Lung (tissue), 11 donors: ENCODE measurements at regions not wholly inside any gene's neighbourhood (a gene's known extent, or its start where the extent isn't known, plus 50 kb on each side); places are given as distances from the start of the nearest gene placed in this dataset.

Experiments used
- ATAC-seq: fragments of 200-7000 bp; cut with Tn5 transposase; one replicate; pipeline ENCODE4 v1.9.1; 2020; ENCODE audit warnings: moderate number of reproducible peaks; ENCODE audit not compliant: insufficient read depth, low FRiP score
- DNase-seq, 3 donors: peaks; one replicate each; pipeline ENCODE4 v3.0.0-alpha.2; 2013 to 2017
- H3K27ac ChIP-seq, 2 donors: one replicate each; pipeline ENCODE4 v1.5.1; 2013; ENCODE audit warnings: mild to moderate bottlenecking in 2 of 2, moderate library complexity in 2 of 2, control low read depth in 1 of 2, inconsistent platforms in 1 of 2, low read depth in 1 of 2, low read length in 1 of 2
- H3K27me3 ChIP-seq, 3 donors: one replicate each; pipeline ENCODE4 v1.5.1; 2013; ENCODE audit warnings: low read length in 2 of 3; ENCODE audit not compliant: control insufficient read depth in 3 of 3, insufficient read depth in 3 of 3
- H3K36me3 ChIP-seq, 4 donors: one replicate each; pipeline ENCODE4 v1.5.1; 2013; ENCODE audit warnings: low read length in 4 of 4, mild to moderate bottlenecking in 1 of 4, moderate library complexity in 1 of 4; ENCODE audit not compliant: control insufficient read depth in 4 of 4, insufficient read depth in 4 of 4
- H3K4me1 ChIP-seq, 5 donors: one replicate each; pipeline ENCODE4 v1.5.1; 2013; ENCODE audit warnings: low read length in 5 of 5, mild to moderate bottlenecking in 2 of 5, moderate library complexity in 1 of 5; ENCODE audit not compliant: control insufficient read depth in 5 of 5, insufficient read depth in 5 of 5
- H3K4me3 ChIP-seq: one replicate; pipeline ENCODE4 v1.5.1; 2013; ENCODE audit warnings: mild to moderate bottlenecking, control low read depth, moderate library complexity
- H3K9ac ChIP-seq, 2 donors: one replicate each; pipeline ENCODE4 v1.5.1; 2013; ENCODE audit warnings: low read length in 2 of 2, control low read depth in 1 of 2; ENCODE audit not compliant: insufficient read depth in 1 of 2
- H3K9me3 ChIP-seq, 4 donors: one replicate each; pipeline ENCODE4 v1.5.1; 2013; ENCODE audit warnings: low read length in 3 of 4, mild to moderate bottlenecking in 1 of 4, moderate library complexity in 1 of 4; ENCODE audit not compliant: control insufficient read depth in 4 of 4, insufficient read depth in 3 of 4
- WGBS, 2 donors: extraction: QIAGEN DNeasy Blood & Tissue Kit; methylation state at CpG; one replicate each; pipeline ENCODE4 v1.1.7; 2013; 5-methylcytosine and 5-hydroxymethylcytosine counted together
- TF ChIP-seq, protein P1 (sequence below): IDR thresholded peaks from 2 replicates; pipeline ENCODE4 v1.5.1; 2012; ENCODE audit warnings: mild to moderate bottlenecking; ENCODE audit errors: control extremely low read depth, extremely low read depth
- donor health status: control.
- donor health status: control.
- donor health status: Bipolar disorder and iron deficiency.
- donor health status: healthy.
- donor health status: DM: yes; HTN: yes; CAD: no.

DNA sequence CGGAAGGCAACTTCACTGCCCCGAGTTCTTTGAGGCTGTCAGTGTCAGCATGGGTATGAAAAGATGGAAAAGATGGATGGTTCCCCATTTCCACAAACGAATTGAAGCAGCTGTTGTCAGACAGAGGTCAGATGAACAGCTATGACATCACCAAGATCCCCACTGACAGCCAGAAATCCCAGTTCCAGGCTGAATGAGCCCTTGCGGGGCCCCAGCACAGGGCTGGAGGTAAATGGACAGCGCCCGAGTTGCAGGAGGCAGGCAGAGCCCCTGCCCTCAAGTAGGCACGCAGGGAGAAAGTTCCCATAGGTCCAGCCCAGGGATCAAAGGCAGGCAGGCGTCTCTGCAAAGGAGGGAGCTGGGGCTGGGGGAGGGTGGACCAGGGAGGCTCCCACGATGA, 169.5 kb upstream of the AGAP1 start:
- TF ChIP-seq, protein P1, sequence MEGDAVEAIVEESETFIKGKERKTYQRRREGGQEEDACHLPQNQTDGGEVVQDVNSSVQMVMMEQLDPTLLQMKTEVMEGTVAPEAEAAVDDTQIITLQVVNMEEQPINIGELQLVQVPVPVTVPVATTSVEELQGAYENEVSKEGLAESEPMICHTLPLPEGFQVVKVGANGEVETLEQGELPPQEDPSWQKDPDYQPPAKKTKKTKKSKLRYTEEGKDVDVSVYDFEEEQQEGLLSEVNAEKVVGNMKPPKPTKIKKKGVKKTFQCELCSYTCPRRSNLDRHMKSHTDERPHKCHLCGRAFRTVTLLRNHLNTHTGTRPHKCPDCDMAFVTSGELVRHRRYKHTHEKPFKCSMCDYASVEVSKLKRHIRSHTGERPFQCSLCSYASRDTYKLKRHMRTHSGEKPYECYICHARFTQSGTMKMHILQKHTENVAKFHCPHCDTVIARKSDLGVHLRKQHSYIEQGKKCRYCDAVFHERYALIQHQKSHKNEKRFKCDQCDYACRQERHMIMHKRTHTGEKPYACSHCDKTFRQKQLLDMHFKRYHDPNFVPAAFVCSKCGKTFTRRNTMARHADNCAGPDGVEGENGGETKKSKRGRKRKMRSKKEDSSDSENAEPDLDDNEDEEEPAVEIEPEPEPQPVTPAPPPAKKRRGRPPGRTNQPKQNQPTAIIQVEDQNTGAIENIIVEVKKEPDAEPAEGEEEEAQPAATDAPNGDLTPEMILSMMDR: no peak
- no peak overlapping the region for H3K27ac ChIP-seq
- no peaks in the 10 kb centered on the region for H3K36me3 ChIP-seq
- H3K4me3 ChIP-seq: no peak overlapping the region
- no peaks in the 10 kb centered on the region for H3K9me3 ChIP-seq
- DNase-seq (peak in 1 of 3 donors; percentile 26), ATAC-seq (no peak)
- no peaks in the 10 kb centered on the region for H3K27me3 ChIP-seq
- H3K9ac ChIP-seq: no peak overlapping the region
- WGBS, 2 donors: 42 to 46% methylated on average over 9 of the region's 9 CpGs
- H3K4me1 ChIP-seq: peaks cover 0 to 5% (median 0%) of the 10 kb centered on the region in 5 donors

DNA sequence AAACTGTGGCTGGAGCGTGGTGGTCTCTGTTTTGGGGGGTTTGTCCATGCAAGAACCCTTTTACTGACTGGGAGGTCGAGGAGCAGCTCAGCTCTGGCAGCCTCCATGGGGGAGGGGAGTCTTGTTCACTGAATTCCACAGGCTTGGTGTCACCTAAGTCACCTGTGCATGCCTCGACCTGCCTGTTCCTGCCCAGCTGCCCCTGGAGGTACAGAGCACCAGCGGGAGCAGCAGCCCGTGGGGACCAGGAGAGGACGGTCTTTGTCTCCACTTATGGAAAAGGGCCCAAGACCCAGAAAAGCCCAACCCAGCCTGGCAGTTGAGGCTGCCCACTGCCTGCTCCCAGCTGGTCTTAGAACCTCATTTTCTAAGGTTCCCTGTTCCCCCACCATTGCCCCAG, 168.7 kb upstream of the AGAP1 start:
- no peaks in the 10 kb centered on the region for H3K27me3 ChIP-seq
- H3K9ac ChIP-seq: no peak overlapping the region
- TF ChIP-seq, protein P1: no peak
- peaks cover 0 to 5% (median 0%) of the 10 kb centered on the region in 5 donors for H3K4me1 ChIP-seq
- H3K36me3 ChIP-seq: no peaks in the 10 kb centered on the region
- no peaks in the 10 kb centered on the region for H3K9me3 ChIP-seq
- WGBS, 2 donors: 74% methylated on average over 6 of the region's 6 CpGs
- no peak for DNase-seq
- H3K27ac ChIP-seq: no peak overlapping the region
- ATAC-seq: no peak
- no peak overlapping the region for H3K4me3 ChIP-seq

DNA sequence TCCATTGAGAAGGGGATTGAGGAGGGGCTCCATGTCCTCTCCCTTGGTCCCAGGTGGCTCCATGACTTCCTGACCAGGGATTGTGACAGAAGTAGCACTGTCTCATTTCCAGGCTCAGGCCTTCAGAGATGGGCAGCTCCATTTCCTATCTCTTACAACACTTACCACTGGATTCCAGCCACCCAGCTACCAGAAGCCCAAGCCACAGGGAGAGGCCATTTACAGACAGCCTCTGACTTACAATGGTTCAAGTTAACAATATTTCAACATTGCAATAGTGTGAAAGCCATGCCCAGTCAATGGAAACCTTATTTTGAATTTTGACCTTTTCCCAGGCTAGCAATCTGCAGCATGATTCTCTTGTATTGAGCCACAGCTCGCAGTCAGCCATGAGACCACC, 164.9 kb upstream of the AGAP1 start:
- Histone ChIP-seq H3K4me3 (no peak overlapping the region), H3K36me3 (no peaks in the 10 kb centered on the region), H3K27me3 (no peaks in the 10 kb centered on the region), H3K4me1 (peaks cover 0 to 5% (median 0%) of the 10 kb centered on the region in 5 donors), H3K9me3 (peaks cover 0 to 9% (median 3%) of the 10 kb centered on the region in 4 donors), H3K27ac (no peak overlapping the region), H3K9ac (no peak overlapping the region)
- DNase-seq (no peak), ATAC-seq (no peak)
- TF ChIP-seq, protein P1: no peak
- WGBS, 2 donors: 96% methylated on average over 1 of the region's 1 CpG

DNA sequence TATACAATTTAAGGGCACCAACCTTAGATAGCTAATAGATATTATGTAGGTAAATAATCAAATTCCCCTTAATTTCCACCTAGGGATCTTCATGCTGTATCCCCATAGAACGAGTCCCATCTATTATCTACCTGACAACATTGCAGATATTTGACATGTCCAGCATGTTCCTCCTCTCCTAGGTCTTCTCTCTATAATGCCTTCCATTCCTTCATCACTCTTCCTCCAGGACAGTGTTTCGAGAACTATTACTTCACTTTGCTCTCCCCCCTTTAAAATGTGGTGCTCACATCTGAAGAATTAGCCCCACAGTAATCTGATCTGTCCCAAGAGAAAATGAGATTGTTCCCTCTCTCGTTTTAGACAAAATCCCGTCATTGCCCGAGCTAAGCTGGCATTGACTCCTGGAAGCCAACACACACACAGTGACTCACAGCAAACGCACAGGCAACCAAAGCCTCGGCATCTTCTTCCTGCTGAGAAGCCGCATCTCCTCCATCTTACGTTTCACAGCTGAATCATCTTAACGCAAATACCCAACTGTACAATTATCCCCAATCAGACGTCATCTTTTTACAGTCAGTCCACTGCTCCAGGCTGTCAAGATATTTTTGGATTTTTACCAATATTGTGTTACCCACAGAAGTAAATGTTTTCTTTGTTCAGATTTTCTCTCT, 162.9 kb upstream of the AGAP1 start:
- H3K27me3 ChIP-seq: no peaks in the 10 kb centered on the region
- no peaks in the 10 kb centered on the region for H3K4me1 ChIP-seq
- H3K4me3 ChIP-seq: no peak overlapping the region
- TF ChIP-seq, protein P1: no peak
- ATAC-seq: no peak
- 83 to 89% methylated on average over 11 of the region's 11 CpGs for WGBS, 2 donors
- DNase-seq: no peak
- H3K36me3 ChIP-seq: no peaks in the 10 kb centered on the region
- H3K9ac ChIP-seq: no peak overlapping the region
- H3K9me3 ChIP-seq: peaks cover 0 to 9% (median 3%) of the 10 kb centered on the region in 4 donors
- H3K27ac ChIP-seq: no peak overlapping the region
